ENCODE measurements at regions not wholly inside any gene's neighbourhood (a gene's known extent, or its start where the extent isn't known, plus 50 kb on each side); places are given as distances from the start of the nearest gene placed in this dataset.

DNA sequence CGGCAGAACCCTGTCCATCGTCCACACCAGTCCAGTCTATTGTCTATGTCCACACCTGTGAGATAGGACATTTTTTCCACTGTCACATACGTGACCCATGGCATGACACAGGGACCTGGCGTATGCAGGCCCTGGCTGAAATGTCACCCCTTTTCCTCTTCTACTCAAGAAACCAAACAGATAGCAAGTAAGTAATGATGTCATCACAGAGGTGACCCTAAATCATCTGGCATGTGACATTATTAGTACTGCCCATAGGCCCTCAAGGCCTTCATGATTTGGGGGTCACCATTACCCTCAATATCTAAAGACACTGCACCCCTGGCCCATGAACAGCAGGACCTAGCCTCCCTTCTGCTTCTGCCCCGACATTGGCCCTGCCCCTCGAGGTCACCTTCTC, 88.3 kb downstream of the LHX2 start:
- TF ChIP-seq ZNF565 (CRISPR knock-in tag; conservative IDR thresholded peaks at IDR 0.05; ENCODE audit: low read depth) (no peak), ISL1 (CRISPR knock-in tag; IDR thresholded peaks at IDR 0.05) (no peak), SNAI2 (CRISPR knock-in tag; IDR thresholded peaks at IDR 0.05) (no peak), ZNF70 (CRISPR knock-in tag; IDR thresholded peaks at IDR 0.05) (no peak), PPARA (CRISPR knock-in tag; IDR thresholded peaks at IDR 0.05; ENCODE audit: borderline replicate concordance) (no peak), ZFP3 (CRISPR knock-in tag; IDR thresholded peaks at IDR 0.05) (no peak), BACH2 (CRISPR knock-in tag; IDR thresholded peaks at IDR 0.05; ENCODE audit: borderline replicate concordance) (no peak), ARNTL (CRISPR knock-in tag; IDR thresholded peaks at IDR 0.05; ENCODE audit: borderline replicate concordance, low read depth) (no peak)
- TF ChIP-seq, protein P1, sequence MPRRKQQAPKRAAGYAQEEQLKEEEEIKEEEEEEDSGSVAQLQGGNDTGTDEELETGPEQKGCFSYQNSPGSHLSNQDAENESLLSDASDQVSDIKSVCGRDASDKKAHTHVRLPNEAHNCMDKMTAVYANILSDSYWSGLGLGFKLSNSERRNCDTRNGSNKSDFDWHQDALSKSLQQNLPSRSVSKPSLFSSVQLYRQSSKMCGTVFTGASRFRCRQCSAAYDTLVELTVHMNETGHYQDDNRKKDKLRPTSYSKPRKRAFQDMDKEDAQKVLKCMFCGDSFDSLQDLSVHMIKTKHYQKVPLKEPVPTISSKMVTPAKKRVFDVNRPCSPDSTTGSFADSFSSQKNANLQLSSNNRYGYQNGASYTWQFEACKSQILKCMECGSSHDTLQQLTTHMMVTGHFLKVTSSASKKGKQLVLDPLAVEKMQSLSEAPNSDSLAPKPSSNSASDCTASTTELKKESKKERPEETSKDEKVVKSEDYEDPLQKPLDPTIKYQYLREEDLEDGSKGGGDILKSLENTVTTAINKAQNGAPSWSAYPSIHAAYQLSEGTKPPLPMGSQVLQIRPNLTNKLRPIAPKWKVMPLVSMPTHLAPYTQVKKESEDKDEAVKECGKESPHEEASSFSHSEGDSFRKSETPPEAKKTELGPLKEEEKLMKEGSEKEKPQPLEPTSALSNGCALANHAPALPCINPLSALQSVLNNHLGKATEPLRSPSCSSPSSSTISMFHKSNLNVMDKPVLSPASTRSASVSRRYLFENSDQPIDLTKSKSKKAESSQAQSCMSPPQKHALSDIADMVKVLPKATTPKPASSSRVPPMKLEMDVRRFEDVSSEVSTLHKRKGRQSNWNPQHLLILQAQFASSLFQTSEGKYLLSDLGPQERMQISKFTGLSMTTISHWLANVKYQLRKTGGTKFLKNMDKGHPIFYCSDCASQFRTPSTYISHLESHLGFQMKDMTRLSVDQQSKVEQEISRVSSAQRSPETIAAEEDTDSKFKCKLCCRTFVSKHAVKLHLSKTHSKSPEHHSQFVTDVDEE (CRISPR knock-in tag; IDR thresholded peaks at IDR 0.05) = no peak
